Putamen (tissue), 1 donor: ENCODE measurements at regions not wholly inside any gene's neighbourhood (a gene's known extent, or its start where the extent isn't known, plus 50 kb on each side); places are given as distances from the start of the nearest gene placed in this dataset.
"Not testable (repeated sequence)": the region's sequence is repeated elsewhere in the genome, so short reads cannot be mapped to it uniquely, and the experiment has no call there.

Source experiments
- DNase-seq: peaks from one replicate; pipeline ENCODE4 v3.0.0-alpha.2; 2016; ENCODE audit warnings: low spot score

GRCh38 chr3:102686792-102687191, 252.0 kb downstream of the ZPLD1 start:
- DNase-seq: no peak

- no peak for DNase-seq
Observed at GRCh38 chr3:102687851-102688555, 253.2 kb downstream of the ZPLD1 start.

- no peak for DNase-seq
Observed at GRCh38 chr3:102688556-102688930, 253.7 kb downstream of the ZPLD1 start.

- no peak for DNase-seq
Observed at GRCh38 chr3:102691507-102691906, 256.7 kb downstream of the ZPLD1 start.

GRCh38 chr3:102699104-102699818, 264.4 kb downstream of the ZPLD1 start:
- DNase-seq: no peak

GRCh38 chr3:102699819-102700140, 265.0 kb downstream of the ZPLD1 start:
- no peak for DNase-seq

- no peak for DNase-seq
Observed at GRCh38 chr3:102712896-102713295, 278.1 kb downstream of the ZPLD1 start.

- DNase-seq: no peak
Observed at GRCh38 chr3:102714567-102714966, 279.8 kb downstream of the ZPLD1 start.

GRCh38 chr3:102715030-102715697, 280.3 kb downstream of the ZPLD1 start:
- no peak for DNase-seq

GRCh38 chr3:102718651-102719050, 283.8 kb downstream of the ZPLD1 start:
- no peak for DNase-seq

GRCh38 chr3:102722317-102722716, 287.5 kb downstream of the ZPLD1 start:
- DNase-seq: no peak

GRCh38 chr3:102727340-102727739, 292.5 kb downstream of the ZPLD1 start:
- no peak for DNase-seq

- not testable (repeated sequence) for DNase-seq
Observed at GRCh38 chr3:102732581-102732980, 297.8 kb downstream of the ZPLD1 start.

GRCh38 chr3:102733791-102734563, 299.2 kb downstream of the ZPLD1 start:
- DNase-seq: no peak

- DNase-seq: no peak
Observed at GRCh38 chr3:102735311-102735710, 300.5 kb downstream of the ZPLD1 start.

GRCh38 chr3:102736288-102736974, 301.6 kb downstream of the ZPLD1 start:
- DNase-seq: no peak

GRCh38 chr3:102736975-102737304, 302.1 kb downstream of the ZPLD1 start:
- no peak for DNase-seq

GRCh38 chr3:102737353-102737752, 302.5 kb downstream of the ZPLD1 start:
- DNase-seq: no peak

GRCh38 chr3:102741105-102741504, 306.3 kb downstream of the ZPLD1 start:
- no peak for DNase-seq

- no peak for DNase-seq
Observed at GRCh38 chr3:102741694-102742093, 306.9 kb downstream of the ZPLD1 start.

- no peak for DNase-seq
Observed at GRCh38 chr3:102745881-102746280, 311.1 kb downstream of the ZPLD1 start.

- DNase-seq: no peak
Observed at GRCh38 chr3:102747611-102748010, 312.8 kb downstream of the ZPLD1 start.
